Naive thymus-derived CD4-positive, alpha-beta T cell (primary cell): ENCODE measurements at regions not wholly inside any gene's neighbourhood (a gene's known extent, or its start where the extent isn't known, plus 50 kb on each side); places are given as distances from the start of the nearest gene placed in this dataset.
"Not testable (repeated sequence)": the region's sequence is repeated elsewhere in the genome, so short reads cannot be mapped to it uniquely, and the experiment has no call there.

Experiments
- ATAC-seq: fragments of 150-1000 bp; cut with Tn5 transposase; 2 replicates; pipeline ENCODE4 v1.10.0; 2021; ENCODE audit warnings: mild to moderate bottlenecking, moderate library complexity
- CTCF ChIA-PET: fragments of 350-600 bp; sonication (Branson Sonifier 250); formaldehyde crosslinking; loops from one replicate; lab custom pipeline; 2021; ENCODE audit warnings: antibody characterized with exemption; lab: Charles Lee
- POLR2A ChIA-PET: fragments of 350-600 bp; sonication (Branson Sonifier 250); formaldehyde crosslinking; loops from one replicate; lab custom pipeline; 2021; ENCODE audit warnings: antibody characterized with exemption, inconsistent platforms; lab: Charles Lee
- DNase-seq, 9 donors: peaks; one replicate each; pipeline versions ENCODE4 v3.0.0 to v3.0.0-alpha.2; 2020 to 2022; ENCODE audit warnings: mixed read lengths in 1 of 9
- H3K27ac ChIP-seq: one replicate; pipeline ENCODE4 v1.7.0; 2013; ENCODE audit warnings: mild to moderate bottlenecking, low read depth, low read length, moderate library complexity
- H3K27me3 ChIP-seq, 2 donors: one replicate each; pipeline ENCODE4 v1.7.0; 2013; ENCODE audit warnings: low read length in 2 of 2, mild to moderate bottlenecking in 2 of 2, moderate library complexity in 2 of 2; ENCODE audit not compliant: control insufficient read depth in 2 of 2, insufficient read depth in 2 of 2
- H3K36me3 ChIP-seq, 3 experiments: 1 replicate in 2 of 3; 2 replicates in 1 of 3; pipeline ENCODE4 v1.7.0; 2013; ENCODE audit warnings: low read length in 3 of 3, mild to moderate bottlenecking in 3 of 3, moderate library complexity in 1 of 3; ENCODE audit not compliant: insufficient read depth in 3 of 3, control insufficient read depth in 2 of 3
- H3K4me1 ChIP-seq, 2 donors: one replicate each; pipeline ENCODE4 v1.7.0; 2013; ENCODE audit warnings: low read length in 2 of 2, mild to moderate bottlenecking in 2 of 2, moderate library complexity in 1 of 2; ENCODE audit not compliant: control insufficient read depth in 2 of 2, insufficient read depth in 2 of 2
- H3K4me3 ChIP-seq: 2 replicates; pipeline ENCODE4 v1.7.0; 2013; ENCODE audit warnings: mild to moderate bottlenecking, low read length
- H3K9me3 ChIP-seq, 3 experiments: 1 replicate in 2 of 3; 2 replicates in 1 of 3; pipeline ENCODE4 v1.7.0; 2013; ENCODE audit warnings: low read length in 3 of 3; ENCODE audit not compliant: control insufficient read depth in 2 of 3
- H3K27ac Mint-ChIP-seq, 9 donors: one replicate each; pipeline ENCODE4 v1.8.0; 2020 to 2022; ENCODE audit warnings: mixed read lengths in 9 of 9, mild to moderate bottlenecking in 8 of 9, moderate library complexity in 5 of 9, inconsistent platforms in 2 of 9
- H3K27me3 Mint-ChIP-seq, 5 donors: one replicate each; pipeline ENCODE4 v1.8.0; 2021 to 2022; ENCODE audit warnings: mixed read lengths in 5 of 5, mild to moderate bottlenecking in 1 of 5
- H3K36me3 Mint-ChIP-seq, 5 donors: one replicate each; pipeline ENCODE4 v1.8.0; 2020 to 2022; ENCODE audit warnings: mixed read lengths in 5 of 5, mild to moderate bottlenecking in 3 of 5, inconsistent platforms in 1 of 5
- H3K4me1 Mint-ChIP-seq, 7 donors: one replicate each; pipeline ENCODE4 v1.8.0; 2020 to 2022; ENCODE audit warnings: mixed read lengths in 7 of 7, mild to moderate bottlenecking in 3 of 7, inconsistent platforms in 1 of 7
- H3K4me3 Mint-ChIP-seq, 10 donors: one replicate each; pipeline ENCODE4 v1.8.0; 2020 to 2022; ENCODE audit warnings: mild to moderate bottlenecking in 10 of 10, mixed read lengths in 10 of 10, moderate library complexity in 6 of 10, inconsistent platforms in 2 of 10
- H3K9me3 Mint-ChIP-seq, 11 donors: one replicate each; pipeline ENCODE4 v1.8.0; 2020 to 2022; ENCODE audit warnings: mixed read lengths in 11 of 11, mild to moderate bottlenecking in 4 of 11, inconsistent platforms in 1 of 11, moderate library complexity in 1 of 11
- intact Hi-C, 2 donors: fragments of 100-400 bp; cut with micrococcal nuclease; formaldehyde crosslinking; loops; one replicate each; pipeline ENCODE4 v1.15.1; 2023

DNA sequence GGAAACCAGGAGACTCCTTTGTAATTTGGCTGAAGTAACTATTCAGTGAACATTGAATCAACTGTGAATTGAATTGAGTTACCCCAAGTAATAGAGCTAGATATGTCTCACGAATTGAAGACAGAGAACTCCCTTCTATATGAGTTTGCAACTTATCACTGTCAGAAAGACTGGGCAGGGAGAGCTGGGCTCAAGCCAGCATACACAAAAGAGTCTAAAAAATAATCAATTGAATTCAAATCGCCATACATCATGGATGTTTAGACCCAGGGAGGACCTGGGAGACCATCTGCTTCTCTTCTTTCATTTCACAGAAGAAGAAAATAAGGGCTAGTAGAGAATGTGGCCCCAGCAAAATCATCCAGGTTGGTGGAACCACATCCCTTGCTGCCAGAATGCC is 503.1 kb upstream of the AUTS2 start:
- no peaks in the 10 kb centered on the region for H3K9me3 ChIP-seq
- no peak overlapping the region for H3K4me3 Mint-ChIP-seq
- H3K27ac ChIP-seq, result no peak overlapping the region
- DNase-seq, result no peak
- no peaks in the 10 kb centered on the region for H3K27me3 Mint-ChIP-seq
- POLR2A ChIA-PET, result no interaction called here
- H3K4me1 Mint-ChIP-seq, result peaks cover 0 to 1% (median 0%) of the 10 kb centered on the region in 7 donors
- H3K27ac Mint-ChIP-seq, result no peak overlapping the region
- ATAC-seq, result no peak
- H3K4me3 ChIP-seq, result no peak overlapping the region
- H3K9me3 Mint-ChIP-seq, result peaks cover 3 to 27% (median 11%) of the 10 kb centered on the region in 11 donors
- no peaks in the 10 kb centered on the region for H3K36me3 ChIP-seq
- H3K27me3 ChIP-seq, result no peaks in the 10 kb centered on the region
- CTCF ChIA-PET, result interaction anchor here (0.6 kb wide), 1 partner anchor 8 kb away, joined by 3 read pairs; no protein-coding TSS in a partner anchor
- no peaks in the 10 kb centered on the region for H3K4me1 ChIP-seq
- H3K36me3 Mint-ChIP-seq, result peaks cover 0 to 3% (median 0%) of the 10 kb centered on the region in 5 donors
- intact Hi-C loops, result no loop called here

GRCh38 chr7:69095649-69096048 is 502.6 kb upstream of the AUTS2 start:
- Mint-ChIP-seq H3K27me3 (no peaks in the 10 kb centered on the region), H3K9me3 (peaks cover 3 to 25% (median 11%) of the 10 kb centered on the region in 11 donors), H3K4me1 (no peaks in the 10 kb centered on the region), H3K27ac (no peak overlapping the region), H3K4me3 (no peak overlapping the region), H3K36me3 (peaks cover 0 to 3% (median 0%) of the 10 kb centered on the region in 5 donors)
- Histone ChIP-seq H3K9me3 (no peaks in the 10 kb centered on the region), H3K4me3 (no peak overlapping the region), H3K27ac (no peak overlapping the region), H3K27me3 (no peaks in the 10 kb centered on the region), H3K36me3 (no peaks in the 10 kb centered on the region), H3K4me1 (no peaks in the 10 kb centered on the region)
- intact Hi-C loops, result no loop called here
- ATAC-seq (no peak), DNase-seq (no peak)
- ChIA-PET CTCF (interaction anchor here (0.6 kb wide), 1 partner anchor 8 kb away, joined by 3 read pairs; no protein-coding TSS in a partner anchor), POLR2A (no interaction called here)

GRCh38 chr7:69104023-69104422 is 494.3 kb upstream of the AUTS2 start:
- H3K27ac Mint-ChIP-seq, result no peak overlapping the region
- DNase-seq (no peak), ATAC-seq (no peak)
- intact Hi-C loops, result no loop called here
- Histone ChIP-seq H3K27ac (no peak overlapping the region), H3K27me3 (no peaks in the 10 kb centered on the region), H3K4me3 (no peak overlapping the region), H3K4me1 (no peaks in the 10 kb centered on the region), H3K36me3 (no peaks in the 10 kb centered on the region), H3K9me3 (no peaks in the 10 kb centered on the region)
- no peak overlapping the region for H3K4me3 Mint-ChIP-seq
- peaks cover 0 to 40% (median 5%) of the 10 kb centered on the region in 11 donors for H3K9me3 Mint-ChIP-seq
- no peaks in the 10 kb centered on the region for H3K27me3 Mint-ChIP-seq
- H3K36me3 Mint-ChIP-seq, result peaks cover 0 to 6% (median 0%) of the 10 kb centered on the region in 5 donors
- ChIA-PET POLR2A (no interaction called here), CTCF (no interaction called here)
- no peaks in the 10 kb centered on the region for H3K4me1 Mint-ChIP-seq

DNA sequence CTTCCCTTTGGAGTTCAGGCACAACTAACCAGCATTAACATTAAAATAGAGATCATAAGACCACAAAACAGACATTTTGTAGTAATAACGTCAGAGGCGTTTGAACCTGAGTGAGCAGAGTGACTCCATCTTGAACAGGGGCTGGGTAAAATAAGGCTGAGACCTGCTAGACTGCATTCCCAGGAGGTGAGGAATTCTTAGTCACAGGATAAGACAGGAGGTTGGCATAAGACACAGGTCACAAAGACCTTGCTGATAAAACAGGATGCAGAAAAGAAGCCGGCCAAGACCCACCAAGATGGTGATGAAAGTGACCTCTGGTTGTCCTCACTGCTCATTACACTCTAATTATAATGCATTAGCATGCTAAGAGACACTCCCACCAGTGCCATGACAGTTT is 493.2 kb upstream of the AUTS2 start:
- no peak overlapping the region for H3K4me3 ChIP-seq
- no peaks in the 10 kb centered on the region for H3K27me3 ChIP-seq
- ATAC-seq (no peak), DNase-seq (no peak)
- no peaks in the 10 kb centered on the region for H3K27me3 Mint-ChIP-seq
- H3K27ac ChIP-seq, result no peak overlapping the region
- intact Hi-C loops, result no loop called here
- H3K9me3 Mint-ChIP-seq, result peaks cover 0 to 36% (median 4%) of the 10 kb centered on the region in 11 donors
- CTCF ChIA-PET, result no interaction called here
- H3K9me3 ChIP-seq, result no peaks in the 10 kb centered on the region
- H3K36me3 ChIP-seq, result no peaks in the 10 kb centered on the region
- no peaks in the 10 kb centered on the region for H3K4me1 ChIP-seq
- POLR2A ChIA-PET, result no interaction called here
- H3K4me1 Mint-ChIP-seq, result no peaks in the 10 kb centered on the region
- H3K4me3 Mint-ChIP-seq, result no peak overlapping the region
- peaks cover 0 to 3% (median 0%) of the 10 kb centered on the region in 5 donors for H3K36me3 Mint-ChIP-seq
- no peak overlapping the region for H3K27ac Mint-ChIP-seq

- Histone ChIP-seq H3K27me3 (no peaks in the 10 kb centered on the region), H3K36me3 (no peaks in the 10 kb centered on the region), H3K9me3 (no peaks in the 10 kb centered on the region), H3K4me3 (no peak overlapping the region), H3K4me1 (no peaks in the 10 kb centered on the region), H3K27ac (no peak overlapping the region)
- ChIA-PET CTCF (no interaction called here), POLR2A (no interaction called here)
- Mint-ChIP-seq H3K9me3 (peaks cover 0 to 34% (median 5%) of the 10 kb centered on the region in 11 donors), H3K4me1 (no peaks in the 10 kb centered on the region), H3K27me3 (no peaks in the 10 kb centered on the region), H3K27ac (no peak overlapping the region), H3K36me3 (peaks cover 0 to 3% (median 0%) of the 10 kb centered on the region in 5 donors), H3K4me3 (no peak overlapping the region)
- ATAC-seq (no peak), DNase-seq (no peak)
- intact Hi-C loops, result no loop called here
Observed at GRCh38 chr7:69105981-69106380, 492.3 kb upstream of the AUTS2 start.

DNA sequence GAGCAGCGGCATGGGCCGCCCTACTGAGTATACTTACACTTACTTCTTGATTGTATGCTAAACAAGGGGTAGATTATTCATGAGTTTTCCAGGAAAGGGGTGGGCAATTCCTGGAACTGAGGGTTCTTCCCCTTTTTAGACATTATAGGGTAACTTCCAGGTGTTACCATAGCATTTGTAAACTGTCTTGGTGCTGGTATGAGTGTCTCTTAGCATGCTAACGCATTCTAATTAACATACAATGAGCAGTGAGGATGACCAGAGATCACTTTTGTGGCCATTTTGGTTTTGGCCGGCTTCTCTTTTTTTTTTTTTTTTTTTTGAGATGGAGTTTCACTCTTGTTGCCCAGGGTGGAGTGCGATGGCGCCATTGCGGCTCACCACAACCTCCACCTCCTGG is 491.8 kb upstream of the AUTS2 start:
- H3K27ac ChIP-seq, H3K36me3 ChIP-seq, H3K4me1 ChIP-seq, intact Hi-C loops, H3K27me3 ChIP-seq, H3K4me3 ChIP-seq, H3K27ac Mint-ChIP-seq, H3K27me3 Mint-ChIP-seq, POLR2A ChIA-PET, ATAC-seq, H3K4me1 Mint-ChIP-seq, H3K4me3 Mint-ChIP-seq, H3K36me3 Mint-ChIP-seq, CTCF ChIA-PET, DNase-seq, H3K9me3 ChIP-seq: not testable (repeated sequence)
- H3K9me3 Mint-ChIP-seq, result peaks cover 0 to 31% (median 5%) of the 10 kb centered on the region in 11 donors

GRCh38 chr7:69106946-69107345 is 491.3 kb upstream of the AUTS2 start:
- CTCF ChIA-PET, POLR2A ChIA-PET, H3K9me3 ChIP-seq, H3K27me3 Mint-ChIP-seq, H3K4me3 Mint-ChIP-seq, H3K4me3 ChIP-seq, H3K27me3 ChIP-seq, H3K27ac ChIP-seq, H3K4me1 ChIP-seq, DNase-seq, intact Hi-C loops, ATAC-seq, H3K4me1 Mint-ChIP-seq, H3K36me3 ChIP-seq, H3K36me3 Mint-ChIP-seq, H3K27ac Mint-ChIP-seq: not testable (repeated sequence)
- H3K9me3 Mint-ChIP-seq, result peaks cover 0 to 27% (median 5%) of the 10 kb centered on the region in 11 donors
